MM.1S (cell line): ENCODE measurements at regions not wholly inside any gene's neighbourhood (a gene's known extent, or its start where the extent isn't known, plus 50 kb on each side); places are given as distances from the start of the nearest gene placed in this dataset.

Experiments
- EZH2 ChIP-seq: fragments of 300-600 bp; sonication (generic); optimal IDR thresholded peaks from 2 replicates; pipeline ENCODE3; 2017; ENCODE audit warnings: low read depth, mild to moderate bottlenecking, antibody characterized with exemption, low read length, mixed read lengths
- TF ChIP-seq, protein P1 (sequence below): fragments of 300-600 bp; sonication (generic); IDR thresholded peaks from 2 replicates; pipeline ENCODE4 v1.5.1; 2016; ENCODE audit warnings: antibody characterized with exemption, low read length, mixed read lengths

GRCh38 chr3:188036375-188037194, 117.4 kb upstream of the LPP start:
- TF ChIP-seq, protein P1, sequence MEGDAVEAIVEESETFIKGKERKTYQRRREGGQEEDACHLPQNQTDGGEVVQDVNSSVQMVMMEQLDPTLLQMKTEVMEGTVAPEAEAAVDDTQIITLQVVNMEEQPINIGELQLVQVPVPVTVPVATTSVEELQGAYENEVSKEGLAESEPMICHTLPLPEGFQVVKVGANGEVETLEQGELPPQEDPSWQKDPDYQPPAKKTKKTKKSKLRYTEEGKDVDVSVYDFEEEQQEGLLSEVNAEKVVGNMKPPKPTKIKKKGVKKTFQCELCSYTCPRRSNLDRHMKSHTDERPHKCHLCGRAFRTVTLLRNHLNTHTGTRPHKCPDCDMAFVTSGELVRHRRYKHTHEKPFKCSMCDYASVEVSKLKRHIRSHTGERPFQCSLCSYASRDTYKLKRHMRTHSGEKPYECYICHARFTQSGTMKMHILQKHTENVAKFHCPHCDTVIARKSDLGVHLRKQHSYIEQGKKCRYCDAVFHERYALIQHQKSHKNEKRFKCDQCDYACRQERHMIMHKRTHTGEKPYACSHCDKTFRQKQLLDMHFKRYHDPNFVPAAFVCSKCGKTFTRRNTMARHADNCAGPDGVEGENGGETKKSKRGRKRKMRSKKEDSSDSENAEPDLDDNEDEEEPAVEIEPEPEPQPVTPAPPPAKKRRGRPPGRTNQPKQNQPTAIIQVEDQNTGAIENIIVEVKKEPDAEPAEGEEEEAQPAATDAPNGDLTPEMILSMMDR = no peak
- TF ChIP-seq EZH2 = no peak
